T-helper 2 cell treated with Interferon-gamma antibody and Interleukin-4, amounts not matched to agents 5 μg/mL and 100 μg/mL, for 36 hours (primary cell): ENCODE measurements at regions not wholly inside any gene's neighbourhood (a gene's known extent, or its start where the extent isn't known, plus 50 kb on each side); places are given as distances from the start of the nearest gene placed in this dataset.

Experiments used
- DNase-seq: peaks from one replicate; pipeline ENCODE4 v3.0.0; 2021; ENCODE audit warnings: low spot score
- H3K27ac Mint-ChIP-seq: one replicate; pipeline ENCODE4 v1.8.0; 2021; ENCODE audit warnings: mild to moderate bottlenecking, mixed read lengths
- H3K27me3 Mint-ChIP-seq: one replicate; pipeline ENCODE4 v1.8.0; 2021; ENCODE audit warnings: low read depth, mixed read lengths
- H3K36me3 Mint-ChIP-seq: one replicate; pipeline ENCODE4 v1.8.0; 2021; ENCODE audit warnings: low read depth, mixed read lengths
- H3K4me1 Mint-ChIP-seq: one replicate; pipeline ENCODE4 v1.8.0; 2021; ENCODE audit warnings: low read depth, mixed read lengths
- H3K4me3 Mint-ChIP-seq: one replicate; pipeline ENCODE4 v1.8.0; 2022; ENCODE audit warnings: mild to moderate bottlenecking, moderate library complexity, mixed read lengths
- H3K9me3 Mint-ChIP-seq: one replicate; pipeline ENCODE4 v1.8.0; 2021; ENCODE audit warnings: mixed read lengths

- Mint-ChIP-seq H3K36me3 (peaks cover 38% of the 10 kb centered on the region), H3K27ac (no peak overlapping the region), H3K27me3 (no peaks in the 10 kb centered on the region), H3K4me3 (no peak overlapping the region), H3K9me3 (peaks cover 4% of the 10 kb centered on the region), H3K4me1 (peaks cover 48% of the 10 kb centered on the region)
- no peak for DNase-seq
Observed at GRCh38 chr3:56900801-56901200, 99.1 kb upstream of the ARHGEF3 start.

DNA sequence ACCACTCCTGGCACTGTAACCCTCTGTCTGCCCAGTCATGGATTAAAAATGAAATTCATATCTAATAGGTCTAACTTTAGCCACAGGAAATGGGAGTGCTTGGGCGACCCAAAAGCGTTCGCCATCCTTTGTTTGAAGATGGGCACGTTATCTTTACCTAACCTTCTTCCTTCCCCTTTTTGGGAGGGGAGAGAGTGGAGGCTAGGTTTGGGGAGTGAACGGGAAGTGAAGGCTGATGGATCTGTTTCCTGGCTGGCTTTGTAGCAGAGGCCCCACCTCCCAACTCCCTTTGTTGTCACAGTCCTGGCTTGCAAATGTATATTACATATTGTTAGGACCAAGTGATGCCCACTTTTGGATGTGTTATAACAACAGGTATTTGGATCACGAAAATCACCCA, 98.1 kb upstream of the ARHGEF3 start:
- DNase-seq, result no peak
- Mint-ChIP-seq H3K4me1 (peaks cover 50% of the 10 kb centered on the region), H3K27me3 (no peaks in the 10 kb centered on the region), H3K27ac (no peak overlapping the region), H3K36me3 (peaks cover 39% of the 10 kb centered on the region), H3K4me3 (no peak overlapping the region), H3K9me3 (peaks cover 4% of the 10 kb centered on the region)

- H3K27me3 Mint-ChIP-seq, result no peaks in the 10 kb centered on the region
- no peak overlapping the region for H3K4me3 Mint-ChIP-seq
- peaks cover 4% of the 10 kb centered on the region for H3K9me3 Mint-ChIP-seq
- no peak overlapping the region for H3K27ac Mint-ChIP-seq
- DNase-seq, result no peak
- H3K36me3 Mint-ChIP-seq, result peaks cover 35% of the 10 kb centered on the region
- H3K4me1 Mint-ChIP-seq, result peaks cover 53% of the 10 kb centered on the region
Observed at GRCh38 chr3:56899078-56899477, 97.3 kb upstream of the ARHGEF3 start.

DNA sequence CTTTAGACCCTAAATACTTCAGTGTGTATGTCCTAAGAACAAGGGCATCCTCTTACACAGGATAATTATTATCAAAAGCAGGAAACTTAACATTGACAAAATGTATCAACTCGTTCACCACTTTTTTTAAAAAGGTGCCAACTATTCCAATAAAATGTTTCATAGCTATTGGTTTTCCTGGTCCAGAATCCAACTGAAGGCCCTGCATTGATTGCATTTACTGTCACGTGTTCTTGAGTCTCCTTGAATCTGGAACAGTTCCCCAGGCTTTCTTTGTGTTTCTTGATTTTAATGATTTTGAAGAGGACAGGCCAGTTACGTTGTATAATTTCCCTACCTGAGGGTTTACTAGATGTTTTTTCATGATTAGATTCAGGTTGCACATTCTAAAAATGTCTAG, 94.6 kb upstream of the ARHGEF3 start:
- Mint-ChIP-seq H3K9me3 (peaks cover 4% of the 10 kb centered on the region), H3K4me1 (peaks cover 46% of the 10 kb centered on the region), H3K4me3 (no peak overlapping the region), H3K36me3 (peaks cover 31% of the 10 kb centered on the region), H3K27me3 (no peaks in the 10 kb centered on the region), H3K27ac (no peak overlapping the region)
- DNase-seq, result no peak

DNA sequence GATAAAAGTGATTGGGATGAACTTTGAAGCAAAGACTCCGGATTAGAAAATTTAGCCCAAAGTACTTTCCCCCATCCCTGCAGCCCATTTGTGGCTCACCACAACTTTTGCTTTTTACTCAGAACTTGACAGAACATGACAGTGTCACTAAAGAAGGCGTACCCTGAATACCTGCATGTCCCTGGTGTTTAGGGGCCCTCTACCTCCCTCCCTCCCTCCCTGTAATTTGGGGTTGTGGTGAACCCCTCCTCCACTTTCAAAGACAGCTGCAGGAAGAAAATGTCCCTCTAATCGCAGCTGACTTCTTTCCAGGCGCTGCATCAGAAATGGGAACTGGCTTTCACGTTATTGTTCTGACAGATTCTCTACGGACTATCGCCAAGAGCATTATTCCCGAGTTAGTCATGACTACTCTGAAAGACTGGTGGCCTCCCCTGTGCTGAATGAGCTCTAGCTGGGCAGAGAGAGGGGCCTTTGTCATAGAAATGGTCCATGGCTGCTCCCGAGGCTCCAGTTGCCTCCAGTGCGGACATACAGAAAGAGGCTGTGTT, 93.2 kb upstream of the ARHGEF3 start:
- Mint-ChIP-seq H3K27ac (no peak overlapping the region), H3K36me3 (peaks cover 32% of the 10 kb centered on the region), H3K4me1 (peaks cover 43% of the 10 kb centered on the region), H3K27me3 (no peaks in the 10 kb centered on the region), H3K4me3 (peak overlapping the region; percentile 54), H3K9me3 (peaks cover 4% of the 10 kb centered on the region)
- DNase-seq, result peak; percentile 40

DNA sequence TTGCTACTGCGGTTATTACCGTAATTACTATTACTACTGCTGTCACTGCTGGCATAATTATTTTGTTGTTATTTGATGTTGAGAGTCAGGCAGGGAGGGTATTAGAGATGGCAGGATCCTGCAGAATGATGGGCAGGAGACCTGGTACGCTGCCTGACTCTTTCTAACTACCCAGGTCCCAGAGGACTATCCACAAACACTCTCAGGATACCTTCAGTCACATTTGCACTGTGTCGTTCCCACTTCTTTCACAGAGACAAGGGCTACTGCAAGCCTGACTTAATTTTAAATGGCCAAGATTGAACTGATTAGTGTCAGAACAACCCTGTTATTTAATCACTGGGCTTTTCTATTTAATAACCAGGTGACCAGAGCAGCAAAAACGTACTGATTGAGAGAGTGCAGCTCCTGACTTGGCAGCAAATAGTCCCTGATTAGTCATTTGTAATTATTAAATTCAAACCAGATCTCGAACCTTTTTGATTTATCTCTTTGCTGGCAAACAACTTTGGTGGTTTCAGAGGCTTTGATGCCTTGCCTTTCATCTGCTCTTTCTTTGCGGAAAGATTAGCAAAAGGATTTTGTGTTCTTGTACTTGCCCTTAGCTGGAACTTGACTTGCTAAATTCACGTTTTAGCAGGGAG, 88.8 kb upstream of the ARHGEF3 start:
- Mint-ChIP-seq H3K9me3 (no peaks in the 10 kb centered on the region), H3K36me3 (peaks cover 15% of the 10 kb centered on the region), H3K4me1 (peaks cover 62% of the 10 kb centered on the region), H3K27me3 (no peaks in the 10 kb centered on the region), H3K4me3 (no peak overlapping the region), H3K27ac (no peak overlapping the region)
- no peak for DNase-seq

DNA sequence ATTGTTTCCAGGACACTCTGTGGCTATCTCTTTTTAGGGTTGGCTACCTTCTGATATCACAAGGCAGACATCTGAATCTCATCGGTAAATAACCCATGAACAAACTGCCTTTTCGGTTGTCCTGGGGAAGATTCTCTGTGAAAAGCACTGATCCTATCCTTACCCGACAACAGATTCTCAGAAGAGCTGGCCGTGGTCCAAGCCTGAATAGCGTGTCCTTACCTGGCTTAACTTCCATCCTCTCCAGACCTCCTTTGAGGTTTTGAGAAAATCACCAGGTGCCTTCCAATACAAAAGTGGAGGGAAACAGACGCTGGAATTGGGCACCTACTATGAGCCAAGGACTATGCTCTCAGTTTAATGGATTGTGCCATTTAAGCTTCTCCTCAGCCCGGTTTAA, 87.4 kb upstream of the ARHGEF3 start:
- DNase-seq, result no peak

GRCh38 chr3:56887402-56888025, 85.8 kb upstream of the ARHGEF3 start:
- H3K4me1 Mint-ChIP-seq, result peaks cover 56% of the 10 kb centered on the region
- H3K4me3 Mint-ChIP-seq, result peak overlapping the region; percentile 64
- H3K27me3 Mint-ChIP-seq, result no peaks in the 10 kb centered on the region
- H3K9me3 Mint-ChIP-seq, result no peaks in the 10 kb centered on the region
- DNase-seq, result no peak
- peak overlapping the region; percentile 71 for H3K27ac Mint-ChIP-seq
- peaks cover 21% of the 10 kb centered on the region for H3K36me3 Mint-ChIP-seq

More for the DNA sequence above, 87.4 kb upstream of the ARHGEF3 start:
- H3K36me3 Mint-ChIP-seq, result peaks cover 21% of the 10 kb centered on the region
- no peak overlapping the region for H3K4me3 Mint-ChIP-seq
- no peaks in the 10 kb centered on the region for H3K27me3 Mint-ChIP-seq
- no peaks in the 10 kb centered on the region for H3K9me3 Mint-ChIP-seq
- H3K27ac Mint-ChIP-seq, result no peak overlapping the region
- peaks cover 58% of the 10 kb centered on the region for H3K4me1 Mint-ChIP-seq

DNA sequence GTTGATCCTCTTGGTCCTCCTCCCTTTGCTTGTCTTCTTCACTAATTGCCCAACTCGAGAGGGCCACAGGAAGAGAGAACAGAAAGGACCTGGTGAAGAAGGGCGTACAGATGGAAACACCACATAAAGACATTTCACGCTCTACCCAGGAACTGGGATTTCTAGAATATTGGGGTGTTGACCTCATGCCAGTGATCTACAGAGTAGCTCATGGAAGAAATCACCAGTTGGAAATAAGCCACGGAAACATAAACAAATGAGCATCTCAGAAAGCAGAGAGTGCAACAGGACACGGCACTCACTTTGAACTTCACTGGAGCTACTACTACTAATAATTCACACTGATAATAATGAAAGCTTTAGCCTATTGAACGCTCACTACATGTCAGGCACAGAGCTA, 84.6 kb upstream of the ARHGEF3 start:
- H3K36me3 Mint-ChIP-seq, result peaks cover 28% of the 10 kb centered on the region
- no peak overlapping the region for H3K27ac Mint-ChIP-seq
- H3K9me3 Mint-ChIP-seq, result no peaks in the 10 kb centered on the region
- H3K27me3 Mint-ChIP-seq, result no peaks in the 10 kb centered on the region
- H3K4me3 Mint-ChIP-seq, result peak overlapping the region; percentile 10
- H3K4me1 Mint-ChIP-seq, result peaks cover 53% of the 10 kb centered on the region
- DNase-seq, result no peak

GRCh38 chr3:56885879-56886278, 84.1 kb upstream of the ARHGEF3 start:
- H3K4me1 Mint-ChIP-seq, result peaks cover 55% of the 10 kb centered on the region
- no peak overlapping the region for H3K27ac Mint-ChIP-seq
- H3K36me3 Mint-ChIP-seq, result peaks cover 33% of the 10 kb centered on the region
- H3K27me3 Mint-ChIP-seq, result no peaks in the 10 kb centered on the region
- no peak overlapping the region for H3K4me3 Mint-ChIP-seq
- no peak for DNase-seq
- no peaks in the 10 kb centered on the region for H3K9me3 Mint-ChIP-seq

- Mint-ChIP-seq H3K4me3 (no peak overlapping the region), H3K27me3 (no peaks in the 10 kb centered on the region), H3K36me3 (peaks cover 36% of the 10 kb centered on the region), H3K4me1 (peaks cover 58% of the 10 kb centered on the region), H3K27ac (no peak overlapping the region), H3K9me3 (no peaks in the 10 kb centered on the region)
- no peak for DNase-seq
Observed at GRCh38 chr3:56885453-56885852, 83.7 kb upstream of the ARHGEF3 start.

DNA sequence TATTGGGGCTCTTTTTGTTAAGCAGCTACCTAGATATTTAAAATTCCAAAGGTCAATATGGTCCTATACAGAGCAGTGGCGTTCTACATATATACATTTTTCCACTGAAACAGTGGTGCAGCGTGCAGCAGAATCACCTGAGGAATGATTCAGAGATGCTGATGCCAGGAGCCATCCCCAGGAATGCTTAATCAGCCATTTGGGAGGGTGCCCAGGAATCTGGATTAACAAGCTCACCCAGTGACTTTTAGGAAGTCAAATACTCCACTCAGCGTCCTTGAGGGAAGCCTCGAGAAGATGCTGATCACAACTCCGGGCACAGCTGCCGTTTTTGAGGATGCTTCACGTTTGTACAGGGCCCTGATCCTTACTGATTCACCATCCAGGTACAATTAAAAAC, 82.6 kb upstream of the ARHGEF3 start:
- no peak overlapping the region for H3K4me3 Mint-ChIP-seq
- peaks cover 42% of the 10 kb centered on the region for H3K36me3 Mint-ChIP-seq
- H3K9me3 Mint-ChIP-seq, result no peaks in the 10 kb centered on the region
- peaks cover 67% of the 10 kb centered on the region for H3K4me1 Mint-ChIP-seq
- DNase-seq, result no peak
- H3K27ac Mint-ChIP-seq, result no peak overlapping the region
- H3K27me3 Mint-ChIP-seq, result no peaks in the 10 kb centered on the region

DNA sequence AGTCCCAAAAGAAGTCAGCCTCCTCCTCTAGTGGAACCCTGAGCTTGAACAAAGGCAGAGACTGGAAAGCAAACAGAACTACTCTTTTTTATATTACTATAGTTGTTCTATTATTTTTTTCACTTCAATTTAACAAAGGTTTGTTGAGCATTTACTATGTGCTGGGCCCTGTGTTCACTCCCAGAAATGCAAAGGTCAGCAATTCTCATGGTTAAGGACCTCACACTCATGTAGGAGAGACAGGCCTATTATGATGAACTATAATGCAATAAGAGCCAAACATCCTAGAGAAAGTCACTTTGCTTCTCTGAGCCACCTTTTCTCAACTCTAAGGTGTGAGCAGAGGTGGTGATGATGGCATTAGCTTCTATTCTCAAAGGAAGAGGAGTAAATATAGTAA, 82.1 kb upstream of the ARHGEF3 start:
- Mint-ChIP-seq H3K27ac (no peak overlapping the region), H3K4me3 (no peak overlapping the region), H3K36me3 (peaks cover 41% of the 10 kb centered on the region)

GRCh38 chr3:56882896-56883295, 81.1 kb upstream of the ARHGEF3 start:
- no peak for DNase-seq
- H3K9me3 Mint-ChIP-seq, result no peaks in the 10 kb centered on the region
- H3K4me1 Mint-ChIP-seq, result peaks cover 71% of the 10 kb centered on the region
- no peaks in the 10 kb centered on the region for H3K27me3 Mint-ChIP-seq
- H3K4me3 Mint-ChIP-seq, result no peak overlapping the region
- no peak overlapping the region for H3K27ac Mint-ChIP-seq
- H3K36me3 Mint-ChIP-seq, result peaks cover 41% of the 10 kb centered on the region

More for the DNA sequence above, 82.1 kb upstream of the ARHGEF3 start:
- DNase-seq, result no peak
- H3K27me3 Mint-ChIP-seq, result no peaks in the 10 kb centered on the region
- no peaks in the 10 kb centered on the region for H3K9me3 Mint-ChIP-seq
- peaks cover 69% of the 10 kb centered on the region for H3K4me1 Mint-ChIP-seq
